Neural cell (in vitro differentiated cells): ENCODE measurements at regions not wholly inside any gene's neighbourhood (a gene's known extent, or its start where the extent isn't known, plus 50 kb on each side); places are given as distances from the start of the nearest gene placed in this dataset.
"Not testable (repeated sequence)": the region's sequence is repeated elsewhere in the genome, so short reads cannot be mapped to it uniquely, and the experiment has no call there.

ENCODE experiments used
- CTCF ChIP-seq: fragments of 450-650 bp; IDR thresholded peaks from 2 replicates; pipeline ENCODE4 v1.5.1; 2014; ENCODE audit warnings: antibody characterized with exemption, mild to moderate bottlenecking, moderate library complexity; ENCODE audit not compliant: poor library complexity, severe bottlenecking
- EP300 ChIP-seq: fragments of 450-650 bp; conservative IDR thresholded peaks from 2 replicates; pipeline ENCODE4 v1.6.1; 2014; ENCODE audit warnings: antibody characterized with exemption, mild to moderate bottlenecking, moderate library complexity; ENCODE audit not compliant: poor library complexity, severe bottlenecking
- POLR2AphosphoS5 ChIP-seq: IDR thresholded peaks from 2 replicates; pipeline ENCODE4 v1.6.1; 2012

GRCh38 chr4:103810308-103810707 lies 90.5 kb upstream of the TACR3 start:
- not testable (repeated sequence) for TF ChIP-seq CTCF, POLR2AphosphoS5, EP300
